Activated CD4-positive, alpha-beta memory T cell treated with anti-CD3 and anti-CD28 coated beads for 36 hours (primary cell): ENCODE measurements at regions not wholly inside any gene's neighbourhood (a gene's known extent, or its start where the extent isn't known, plus 50 kb on each side); places are given as distances from the start of the nearest gene placed in this dataset.

Source experiments
- CTCF ChIA-PET: fragments of 350-600 bp; sonication (Branson Sonifier 250); formaldehyde crosslinking; loops from one replicate; lab custom pipeline; 2021; ENCODE audit warnings: antibody characterized with exemption, inconsistent platforms; lab: Charles Lee
- POLR2A ChIA-PET: fragments of 350-600 bp; sonication (Branson Sonifier 250); formaldehyde crosslinking; loops from one replicate; lab custom pipeline; 2021; ENCODE audit warnings: antibody characterized with exemption; lab: Charles Lee
- DNase-seq: peaks from one replicate; pipeline ENCODE4 v3.0.0-alpha.2; 2020
- H3K27ac Mint-ChIP-seq: one replicate; pipeline ENCODE4 v1.8.0; 2021; ENCODE audit warnings: mixed read lengths
- H3K27me3 Mint-ChIP-seq: one replicate; pipeline ENCODE4 v1.8.0; 2021; ENCODE audit warnings: mixed read lengths
- H3K36me3 Mint-ChIP-seq: one replicate; pipeline ENCODE4 v1.8.0; 2021; ENCODE audit warnings: mixed read lengths
- H3K4me1 Mint-ChIP-seq: one replicate; pipeline ENCODE4 v1.8.0; 2021; ENCODE audit warnings: low read depth, mixed read lengths
- H3K4me3 Mint-ChIP-seq: one replicate; pipeline ENCODE4 v1.8.0; 2021; ENCODE audit warnings: mild to moderate bottlenecking, mixed read lengths
- H3K9me3 Mint-ChIP-seq: one replicate; pipeline ENCODE4 v1.8.0; 2021; ENCODE audit warnings: mixed read lengths
- intact Hi-C: fragments of 100-400 bp; cut with micrococcal nuclease; formaldehyde crosslinking; loops from one replicate; pipeline ENCODE4 v1.15.1; 2023

DNA sequence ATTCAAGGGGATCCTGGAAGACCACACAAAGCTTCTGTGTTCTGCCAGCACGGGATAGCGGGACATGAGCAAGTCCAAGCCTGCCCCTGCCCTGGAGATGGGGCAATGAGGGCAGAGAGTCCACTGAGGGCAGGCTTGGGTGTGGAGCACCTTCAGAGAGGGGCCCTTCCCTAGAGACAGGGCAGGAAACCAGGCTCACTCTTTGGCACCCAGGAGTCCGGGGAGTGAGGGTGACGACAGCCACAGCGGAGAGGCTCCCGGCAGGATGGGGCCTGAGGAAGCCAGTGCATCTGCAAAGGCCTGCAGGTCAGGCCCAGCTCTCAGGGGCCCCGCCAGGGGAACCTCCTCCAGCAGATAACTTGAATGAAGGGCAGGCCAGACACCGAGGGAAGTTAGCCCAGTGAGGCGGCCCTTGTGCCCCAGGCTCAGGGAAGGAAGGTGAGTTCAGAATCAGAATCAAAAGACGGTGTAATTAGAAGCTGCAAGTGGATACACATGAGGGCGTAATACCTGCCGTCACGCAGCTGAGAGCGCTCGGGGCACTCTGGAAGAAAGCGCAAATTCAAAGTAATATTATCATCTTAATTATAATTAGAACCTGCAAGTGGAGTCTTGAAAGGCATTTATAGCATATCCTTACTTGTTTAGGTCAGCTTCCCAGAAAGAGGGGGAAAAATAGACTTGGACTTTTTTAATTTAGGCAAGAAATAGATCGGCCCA, 142.6 kb upstream of the LGALSL start:
- ChIA-PET CTCF (interaction anchor here (0.6 to 5.0 kb wide), 6 partner anchors 19 to 261 kb away, joined by 3 to 38 read pairs (median 4); no protein-coding TSS in a partner anchor), POLR2A (interaction anchor here (0.6 kb wide), 1 partner anchor 68 kb away, joined by 3 read pairs; no protein-coding TSS in a partner anchor)
- DNase-seq: no peak
- Mint-ChIP-seq H3K36me3 (no peaks in the 10 kb centered on the region), H3K4me1 (no peaks in the 10 kb centered on the region), H3K4me3 (no peak overlapping the region), H3K9me3 (no peaks in the 10 kb centered on the region), H3K27ac (no peak overlapping the region), H3K27me3 (no peaks in the 10 kb centered on the region)
- intact Hi-C loops: no loop called here

DNA sequence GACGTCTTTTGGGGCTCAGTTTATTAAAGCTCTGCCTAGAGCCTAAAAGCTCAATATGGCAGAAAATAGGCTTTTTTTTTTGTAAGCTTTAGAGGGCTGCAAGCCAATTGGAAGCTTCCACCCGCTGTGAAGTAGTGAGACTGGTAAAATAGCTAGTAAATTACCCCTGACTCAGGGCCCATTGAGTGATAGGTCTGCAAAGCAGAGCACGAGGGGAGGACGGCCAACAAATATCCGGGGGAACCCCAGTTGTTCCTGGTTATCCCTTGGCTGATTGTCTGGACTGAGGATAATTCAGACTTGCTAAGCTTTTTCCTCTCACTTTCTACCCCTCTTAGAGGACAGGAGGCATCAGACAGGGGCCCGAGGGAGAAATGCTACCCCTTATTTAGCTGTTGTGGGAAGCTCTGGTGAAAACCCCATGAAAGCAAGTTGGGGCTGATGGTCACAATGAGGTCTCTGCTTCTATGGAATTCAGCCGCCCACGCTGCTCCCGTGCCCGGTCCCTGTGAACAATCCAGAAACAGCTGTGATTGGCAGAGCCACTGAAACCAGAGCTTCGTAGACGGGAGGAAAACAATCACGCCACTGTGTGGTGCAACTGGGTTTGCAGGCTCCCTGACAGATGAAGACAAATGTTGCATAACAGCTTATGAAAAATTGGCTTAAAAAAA, 141.9 kb upstream of the LGALSL start:
- H3K4me1 Mint-ChIP-seq: no peaks in the 10 kb centered on the region
- H3K4me3 Mint-ChIP-seq: no peak overlapping the region
- POLR2A ChIA-PET: interaction anchor here (0.5 to 0.6 kb wide), 2 partner anchors 16 to 69 kb away, joined by 3 to 4 read pairs; no protein-coding TSS in a partner anchor
- CTCF ChIA-PET: interaction anchor here (0.6 to 5.0 kb wide), 6 partner anchors 18 to 262 kb away, joined by 3 to 38 read pairs (median 4); no protein-coding TSS in a partner anchor
- no peaks in the 10 kb centered on the region for H3K27me3 Mint-ChIP-seq
- H3K36me3 Mint-ChIP-seq: no peaks in the 10 kb centered on the region
- intact Hi-C loops: no loop called here
- no peak overlapping the region for H3K27ac Mint-ChIP-seq
- DNase-seq: no peak
- no peaks in the 10 kb centered on the region for H3K9me3 Mint-ChIP-seq

DNA sequence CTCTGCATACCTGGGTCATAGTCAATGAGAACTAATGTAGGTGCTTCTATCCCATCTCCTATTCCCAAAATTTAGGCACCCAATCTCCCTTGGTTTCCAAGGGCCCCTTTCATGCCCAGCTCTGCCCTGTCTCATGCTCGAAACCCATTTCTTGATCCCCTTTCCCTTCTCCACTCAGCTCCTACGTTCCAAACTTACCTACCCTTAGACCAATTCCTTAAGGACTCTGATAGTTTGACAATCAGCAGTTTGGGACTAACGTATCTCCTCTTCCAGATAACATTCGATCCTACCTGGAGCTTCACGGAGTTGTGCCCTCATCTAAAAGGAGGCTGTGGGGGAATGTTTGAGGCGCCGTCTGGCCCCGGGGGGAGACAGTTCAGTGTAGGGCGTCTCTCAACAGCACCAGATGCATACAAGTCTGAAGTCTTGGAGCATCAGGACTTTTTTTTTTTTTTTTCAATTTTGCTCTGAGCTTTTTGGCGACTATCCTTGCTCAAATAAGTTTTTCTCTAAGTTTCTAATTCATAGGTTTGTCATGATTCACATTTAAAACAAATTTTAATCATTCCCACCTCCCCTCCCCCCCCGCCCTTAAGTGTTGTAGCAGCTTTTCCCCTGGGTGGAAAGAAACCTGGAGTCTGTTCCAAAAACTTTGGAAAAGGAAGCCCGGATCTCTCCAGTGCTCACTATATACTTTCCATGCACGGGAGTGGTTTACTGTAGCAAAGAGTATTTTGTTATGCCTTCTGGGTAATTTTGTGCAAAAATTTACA, 141.2 kb upstream of the LGALSL start:
- no peaks in the 10 kb centered on the region for H3K9me3 Mint-ChIP-seq
- CTCF ChIA-PET: interaction anchor here (1.6 to 5.0 kb wide), 3 partner anchors 17 to 263 kb away, joined by 6 to 38 read pairs (median 9); no protein-coding TSS in a partner anchor
- H3K4me3 Mint-ChIP-seq: no peak overlapping the region
- DNase-seq: no peak
- H3K27me3 Mint-ChIP-seq: no peaks in the 10 kb centered on the region
- no peak overlapping the region for H3K27ac Mint-ChIP-seq
- H3K4me1 Mint-ChIP-seq: no peaks in the 10 kb centered on the region
- no peaks in the 10 kb centered on the region for H3K36me3 Mint-ChIP-seq
- POLR2A ChIA-PET: interaction anchor here (0.5 kb wide), 1 partner anchor 17 kb away, joined by 4 read pairs; no protein-coding TSS in a partner anchor
- intact Hi-C loops: no loop called here

DNA sequence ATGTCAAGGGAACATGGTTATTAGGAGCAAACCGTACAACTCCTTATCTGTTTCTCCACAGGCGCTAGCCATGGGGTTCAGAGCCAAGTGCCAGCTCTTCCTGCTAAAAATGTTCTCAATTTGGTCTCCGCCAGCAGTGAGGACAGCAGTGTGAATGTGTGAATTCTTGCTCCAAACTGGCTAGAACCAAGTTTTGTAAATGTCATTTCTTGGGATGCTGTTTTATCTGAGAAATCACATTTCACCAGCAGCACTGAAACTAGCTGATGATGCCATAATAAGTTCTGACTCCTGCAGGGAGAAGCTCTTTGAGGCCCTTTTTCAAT, 140.6 kb upstream of the LGALSL start:
- Mint-ChIP-seq H3K27ac (no peak overlapping the region), H3K4me3 (no peak overlapping the region), H3K4me1 (peaks cover 4% of the 10 kb centered on the region), H3K36me3 (no peaks in the 10 kb centered on the region), H3K27me3 (no peaks in the 10 kb centered on the region), H3K9me3 (no peaks in the 10 kb centered on the region)
- POLR2A ChIA-PET: no interaction called here
- intact Hi-C loops: no loop called here
- CTCF ChIA-PET: interaction anchor here (5.0 kb wide), 1 partner anchor 17 kb away, joined by 38 read pairs; no protein-coding TSS in a partner anchor
- no peak for DNase-seq

DNA sequence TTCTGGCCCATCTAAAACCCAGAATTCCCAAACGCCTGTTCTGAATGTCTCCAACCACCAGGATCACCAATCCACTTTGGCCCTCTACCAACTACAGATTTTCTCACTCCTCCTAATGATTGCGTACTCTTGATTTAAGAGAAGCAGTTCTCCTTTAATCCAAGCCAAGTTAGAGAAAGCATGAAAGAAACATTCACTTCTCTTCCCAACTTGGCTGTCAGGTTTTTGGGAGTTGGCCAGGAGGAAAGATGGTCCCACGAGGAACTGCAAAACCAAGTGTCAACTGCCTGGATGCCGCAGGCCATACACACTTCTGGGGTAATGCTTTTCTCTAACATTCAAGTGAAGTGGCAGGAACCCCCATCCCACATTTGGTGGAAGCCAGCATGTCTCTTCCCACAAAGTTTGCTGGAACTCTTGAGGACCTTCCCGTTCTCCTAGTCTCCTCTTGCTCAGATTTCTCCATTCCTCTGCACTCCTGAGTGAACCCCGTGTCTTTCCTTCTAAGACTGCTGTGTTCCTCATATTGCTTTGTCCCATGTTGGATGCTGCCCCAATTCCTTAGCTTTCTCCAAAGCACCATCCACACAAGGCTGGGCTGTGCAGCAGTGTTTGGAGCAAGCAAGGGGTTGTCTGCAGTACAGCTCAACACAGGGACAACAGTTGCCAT, 138.5 kb upstream of the LGALSL start:
- peaks cover 7% of the 10 kb centered on the region for H3K4me1 Mint-ChIP-seq
- H3K27me3 Mint-ChIP-seq: peaks cover 2% of the 10 kb centered on the region
- H3K27ac Mint-ChIP-seq: no peak overlapping the region
- POLR2A ChIA-PET: no interaction called here
- H3K36me3 Mint-ChIP-seq: no peaks in the 10 kb centered on the region
- H3K9me3 Mint-ChIP-seq: no peaks in the 10 kb centered on the region
- intact Hi-C loops: no loop called here
- DNase-seq: no peak
- H3K4me3 Mint-ChIP-seq: no peak overlapping the region
- CTCF ChIA-PET: interaction anchor here (5.0 kb wide), 1 partner anchor 15 kb away, joined by 38 read pairs; no protein-coding TSS in a partner anchor

DNA sequence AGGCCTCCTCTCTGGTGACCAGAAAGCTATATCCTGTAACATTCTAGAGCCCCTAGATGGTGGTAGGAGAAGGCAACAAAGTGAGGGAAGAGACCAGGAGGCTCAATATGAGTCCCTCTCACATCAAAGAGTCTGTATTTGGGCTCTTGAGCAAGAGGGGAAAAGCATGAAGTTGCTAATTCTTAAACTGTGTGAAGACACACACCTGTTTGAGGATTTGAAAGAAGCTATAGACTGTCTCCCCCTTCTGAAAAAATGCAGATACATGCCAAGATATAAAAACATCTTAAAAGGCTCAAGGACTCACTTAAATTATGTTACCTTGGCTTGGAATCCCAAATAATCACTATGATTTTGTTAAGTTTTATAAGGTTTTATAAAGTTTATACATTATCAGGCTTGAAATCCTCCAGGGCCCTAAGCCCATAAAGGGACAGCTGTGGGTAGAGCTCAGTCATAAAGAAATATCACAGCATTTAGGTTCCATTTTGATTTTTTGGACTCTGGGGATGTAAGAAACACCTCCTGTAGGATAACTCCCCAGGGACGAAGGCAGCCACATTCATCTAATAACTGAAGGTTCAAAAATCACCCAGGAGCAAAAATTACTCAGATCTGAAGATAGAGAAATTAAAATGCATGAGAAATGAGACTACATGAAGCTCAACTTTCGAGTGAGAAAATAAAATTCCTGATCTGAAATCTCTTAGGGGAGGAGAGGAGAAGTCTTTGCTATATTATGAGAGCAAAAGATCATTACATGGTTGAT, 136.1 kb upstream of the LGALSL start:
- no peaks in the 10 kb centered on the region for H3K36me3 Mint-ChIP-seq
- intact Hi-C loops: no loop called here
- no peak overlapping the region for H3K27ac Mint-ChIP-seq
- H3K9me3 Mint-ChIP-seq: no peaks in the 10 kb centered on the region
- H3K4me1 Mint-ChIP-seq: peaks cover 7% of the 10 kb centered on the region
- peaks cover 2% of the 10 kb centered on the region for H3K27me3 Mint-ChIP-seq
- POLR2A ChIA-PET: interaction anchor here (1.4 kb wide), 1 partner anchor 103 kb away, joined by 6 read pairs; no protein-coding TSS in a partner anchor
- CTCF ChIA-PET: interaction anchor here (0.7 to 2.9 kb wide), 3 partner anchors 10 to 170 kb away, joined by 4 to 16 read pairs (median 5); no protein-coding TSS in a partner anchor
- no peak for DNase-seq
- H3K4me3 Mint-ChIP-seq: no peak overlapping the region

DNA sequence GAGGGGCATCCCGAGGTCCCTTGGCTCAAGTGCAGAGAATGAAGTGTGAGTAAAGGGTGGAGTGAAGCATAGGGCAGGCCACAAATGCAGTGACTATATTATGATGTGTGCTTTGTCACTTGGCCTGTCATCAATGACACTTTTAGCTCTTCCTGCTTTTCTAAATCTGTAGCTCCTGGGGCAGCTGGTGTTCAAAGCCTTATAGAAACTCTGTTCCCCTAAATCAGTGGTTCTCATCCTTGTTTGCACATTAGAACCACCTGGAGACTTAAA, 135.6 kb upstream of the LGALSL start:
- no peak overlapping the region for H3K4me3 Mint-ChIP-seq
- peaks cover 2% of the 10 kb centered on the region for H3K27me3 Mint-ChIP-seq
- no peak overlapping the region for H3K27ac Mint-ChIP-seq
- CTCF ChIA-PET: interaction anchor here (1.5 to 2.9 kb wide), 2 partner anchors 9 to 12 kb away, joined by 5 to 16 read pairs; no protein-coding TSS in a partner anchor
- peak; percentile 23 for DNase-seq
- H3K4me1 Mint-ChIP-seq: peaks cover 7% of the 10 kb centered on the region
- H3K36me3 Mint-ChIP-seq: no peaks in the 10 kb centered on the region
- intact Hi-C loops: no loop called here
- no peaks in the 10 kb centered on the region for H3K9me3 Mint-ChIP-seq
- POLR2A ChIA-PET: interaction anchor here (1.4 kb wide), 1 partner anchor 104 kb away, joined by 6 read pairs; no protein-coding TSS in a partner anchor

DNA sequence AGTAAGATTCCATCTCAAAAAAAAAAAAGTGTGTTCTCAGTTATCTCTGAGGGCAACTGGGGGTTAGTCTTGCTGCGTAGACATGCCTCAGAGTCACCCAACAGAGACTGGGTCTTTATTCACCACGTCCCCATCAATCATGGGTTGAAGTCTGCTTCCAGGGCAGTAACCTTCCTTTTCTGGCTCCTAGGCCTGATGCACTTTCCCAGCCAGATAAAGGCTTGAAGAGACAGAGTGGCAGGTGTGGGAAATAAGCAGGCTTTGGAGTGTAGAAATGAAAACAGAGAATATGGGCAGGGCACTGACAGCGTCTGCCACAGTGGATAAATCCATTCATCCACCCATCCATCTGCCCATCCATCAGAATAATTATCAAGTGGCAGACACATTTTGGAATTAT, 134.1 kb upstream of the LGALSL start:
- CTCF ChIA-PET: interaction anchor here (2.9 kb wide), 1 partner anchor 11 kb away, joined by 16 read pairs; no protein-coding TSS in a partner anchor

DNA sequence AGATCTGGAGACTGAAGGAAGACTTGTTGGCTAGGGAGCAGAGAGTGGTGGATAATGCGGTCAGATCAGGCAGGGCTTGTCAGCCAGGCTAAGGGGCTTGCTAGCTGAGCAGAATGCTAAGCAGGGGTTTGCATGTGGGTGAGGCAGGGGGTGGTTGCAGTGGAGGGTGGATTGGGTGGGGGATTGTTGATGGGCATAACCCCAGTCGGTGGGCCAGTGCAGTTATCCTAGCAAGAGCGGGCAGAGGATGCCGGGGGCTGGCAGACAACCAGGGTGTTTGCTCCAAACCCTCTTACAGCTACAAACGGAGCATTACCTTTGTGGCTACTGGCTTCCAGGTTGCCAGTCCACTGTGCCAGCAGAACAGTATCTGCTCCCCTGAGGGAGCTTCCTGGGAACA, 131.5 kb upstream of the LGALSL start:
- Mint-ChIP-seq H3K4me1 (peaks cover 36% of the 10 kb centered on the region), H3K4me3 (no peak overlapping the region), H3K27ac (no peak overlapping the region), H3K9me3 (no peaks in the 10 kb centered on the region), H3K36me3 (no peaks in the 10 kb centered on the region), H3K27me3 (peaks cover 9% of the 10 kb centered on the region)
- POLR2A ChIA-PET: no interaction called here
- CTCF ChIA-PET: interaction anchor here (0.6 to 1.1 kb wide), 2 partner anchors 128 to 165 kb away, joined by 3 to 4 read pairs; no protein-coding TSS in a partner anchor
- intact Hi-C loops: no loop called here
- no peak for DNase-seq

More for the DNA sequence above, 134.1 kb upstream of the LGALSL start:
- Mint-ChIP-seq H3K27ac (no peak overlapping the region), H3K4me1 (peaks cover 11% of the 10 kb centered on the region), H3K36me3 (no peaks in the 10 kb centered on the region), H3K27me3 (peaks cover 9% of the 10 kb centered on the region), H3K9me3 (no peaks in the 10 kb centered on the region), H3K4me3 (no peak overlapping the region)
- POLR2A ChIA-PET: no interaction called here
- DNase-seq: no peak
- intact Hi-C loops: no loop called here

DNA sequence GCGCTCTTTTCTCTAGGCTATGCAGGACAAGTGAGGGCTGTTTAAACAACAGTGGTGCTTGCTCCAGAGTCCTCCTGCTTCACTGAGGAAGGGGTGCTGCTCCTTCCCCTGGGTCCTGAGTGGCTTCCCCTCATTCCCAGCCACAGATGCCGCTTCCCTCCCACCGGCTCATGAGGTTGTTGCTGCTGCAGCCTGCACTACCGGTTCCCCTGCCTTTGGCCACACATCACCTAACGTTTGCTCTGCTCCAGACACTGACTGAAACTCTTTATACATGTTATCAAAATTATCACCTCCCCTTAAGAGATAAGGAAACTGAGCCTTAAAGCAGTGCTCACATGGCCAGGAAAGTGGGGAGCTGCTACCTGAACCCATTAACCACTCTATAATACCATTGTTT, 130.8 kb upstream of the LGALSL start:
- intact Hi-C loops: no loop called here
- CTCF ChIA-PET: no interaction called here

More for the DNA sequence above, 130.8 kb upstream of the LGALSL start:
- peaks cover 41% of the 10 kb centered on the region for H3K4me1 Mint-ChIP-seq
- H3K36me3 Mint-ChIP-seq: no peaks in the 10 kb centered on the region
- H3K4me3 Mint-ChIP-seq: no peak overlapping the region
- peaks cover 9% of the 10 kb centered on the region for H3K27me3 Mint-ChIP-seq
- H3K27ac Mint-ChIP-seq: no peak overlapping the region
- no peak for DNase-seq
- POLR2A ChIA-PET: no interaction called here
- no peaks in the 10 kb centered on the region for H3K9me3 Mint-ChIP-seq
